ENCODE measurements at regions not wholly inside any gene's neighbourhood (a gene's known extent, or its start where the extent isn't known, plus 50 kb on each side); places are given as distances from the start of the nearest gene placed in this dataset.

DNA sequence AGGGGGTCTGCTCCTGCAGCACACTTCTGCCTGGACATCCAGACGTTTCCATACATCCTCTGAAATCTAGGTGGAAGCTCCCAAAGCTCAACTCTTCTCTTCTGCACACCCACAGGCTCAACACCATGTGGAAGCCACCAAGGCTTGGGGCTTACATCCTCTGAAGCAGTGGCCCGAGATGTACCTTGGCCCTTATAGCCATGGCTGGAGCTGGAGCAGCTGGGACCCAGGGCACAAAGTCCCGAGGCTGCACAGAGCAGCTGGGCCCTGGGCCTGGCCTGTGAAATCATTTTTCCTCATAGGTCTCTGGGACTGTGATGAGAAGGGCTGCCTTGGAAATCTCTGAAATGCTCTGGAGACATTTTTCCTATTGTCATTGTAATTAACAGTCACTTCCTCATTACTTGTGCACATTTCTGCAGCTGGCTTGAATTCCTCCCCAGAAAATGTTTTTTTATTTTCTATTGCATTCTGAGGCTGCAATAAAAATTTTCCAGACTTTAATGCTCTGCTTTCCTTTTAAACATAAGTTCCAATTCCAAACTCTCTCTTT, 645.6 kb downstream of the RWDD3 start:
- no TSS peak for BruUV-seq (replicated peaks)
- TF ChIP-seq, protein P1, sequence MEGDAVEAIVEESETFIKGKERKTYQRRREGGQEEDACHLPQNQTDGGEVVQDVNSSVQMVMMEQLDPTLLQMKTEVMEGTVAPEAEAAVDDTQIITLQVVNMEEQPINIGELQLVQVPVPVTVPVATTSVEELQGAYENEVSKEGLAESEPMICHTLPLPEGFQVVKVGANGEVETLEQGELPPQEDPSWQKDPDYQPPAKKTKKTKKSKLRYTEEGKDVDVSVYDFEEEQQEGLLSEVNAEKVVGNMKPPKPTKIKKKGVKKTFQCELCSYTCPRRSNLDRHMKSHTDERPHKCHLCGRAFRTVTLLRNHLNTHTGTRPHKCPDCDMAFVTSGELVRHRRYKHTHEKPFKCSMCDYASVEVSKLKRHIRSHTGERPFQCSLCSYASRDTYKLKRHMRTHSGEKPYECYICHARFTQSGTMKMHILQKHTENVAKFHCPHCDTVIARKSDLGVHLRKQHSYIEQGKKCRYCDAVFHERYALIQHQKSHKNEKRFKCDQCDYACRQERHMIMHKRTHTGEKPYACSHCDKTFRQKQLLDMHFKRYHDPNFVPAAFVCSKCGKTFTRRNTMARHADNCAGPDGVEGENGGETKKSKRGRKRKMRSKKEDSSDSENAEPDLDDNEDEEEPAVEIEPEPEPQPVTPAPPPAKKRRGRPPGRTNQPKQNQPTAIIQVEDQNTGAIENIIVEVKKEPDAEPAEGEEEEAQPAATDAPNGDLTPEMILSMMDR (conservative IDR thresholded peaks at IDR 0.05; ENCODE audit: low read length) = no peak
- no peak for TF ChIP-seq EZH2phosphoT487 (IDR thresholded peaks at IDR 0.05; ENCODE audit: borderline replicate concordance, low read depth, low read length)
- H3K27ac ChIP-seq (ENCODE audit: low read depth, low read length, poor library complexity, severe bottlenecking) = no peak overlapping the region
- ChIA-PET CTCF (ENCODE audit: unreplicated experiment) (no interaction called here), POLR2A (no interaction called here)
- H4K20me1 ChIP-seq (ENCODE audit: insufficient read depth, low read length) = no peaks in the 10 kb centered on the region
- no peaks in the 10 kb centered on the region for H3K36me3 ChIP-seq (ENCODE audit: insufficient read depth, low read length)
- no peaks in the 10 kb centered on the region for H3K9me2 ChIP-seq (ENCODE audit: insufficient read depth, low read length)
- no peak overlapping the region for H2AFZ ChIP-seq (ENCODE audit: low read length)
- intact Hi-C loops (cut with micrococcal nuclease; ENCODE audit: unreplicated experiment) = no loop called here
- no peak for DNase-seq (ENCODE audit: low spot score)
- no peak overlapping the region for H3K4me2 ChIP-seq (ENCODE audit: low read length)
- H3K4me3 ChIP-seq (ENCODE audit: low read depth, low read length, poor library complexity, severe bottlenecking) = no peak overlapping the region
- H3K4me1 ChIP-seq (ENCODE audit: insufficient read depth, low read length, poor library complexity, severe bottlenecking) = no peaks in the 10 kb centered on the region
- H3K79me2 ChIP-seq (ENCODE audit: insufficient read depth, low read depth, low read length) = no peaks in the 10 kb centered on the region
- no peaks in the 10 kb centered on the region for H3K9me3 ChIP-seq (ENCODE audit: low read length)

DNA sequence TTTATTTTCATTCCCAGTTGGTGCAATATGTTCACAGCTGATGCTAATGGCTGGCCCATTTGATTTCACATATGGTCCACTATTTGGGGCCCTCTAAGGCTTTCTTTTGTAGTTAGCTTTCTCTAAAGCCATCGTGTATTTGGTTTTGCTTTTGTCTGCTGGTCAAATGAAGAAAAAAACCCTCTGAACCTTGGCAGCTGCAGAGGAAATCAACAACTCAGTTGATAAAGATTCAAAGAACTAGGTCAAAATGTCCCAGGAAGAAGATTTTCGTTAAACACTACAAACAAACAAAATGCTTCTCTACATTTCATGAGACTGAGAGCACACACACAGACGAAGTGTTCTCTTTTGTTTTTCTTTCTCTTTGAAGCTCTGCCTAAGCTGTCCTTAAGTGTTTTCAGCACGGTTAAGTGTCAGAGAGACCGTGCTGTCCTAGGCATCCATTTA, 655.0 kb downstream of the RWDD3 start:
- TF ChIP-seq, protein P1 (conservative IDR thresholded peaks at IDR 0.05; ENCODE audit: low read length) = no peak
- no peak for TF ChIP-seq EZH2phosphoT487 (IDR thresholded peaks at IDR 0.05; ENCODE audit: borderline replicate concordance, low read depth, low read length)
- POLR2A ChIA-PET = interaction anchor here (0.7 to 1.1 kb wide), 3 partner anchors 32 to 170 kb away, joined by 3 read pairs; no protein-coding TSS in a partner anchor

DNA sequence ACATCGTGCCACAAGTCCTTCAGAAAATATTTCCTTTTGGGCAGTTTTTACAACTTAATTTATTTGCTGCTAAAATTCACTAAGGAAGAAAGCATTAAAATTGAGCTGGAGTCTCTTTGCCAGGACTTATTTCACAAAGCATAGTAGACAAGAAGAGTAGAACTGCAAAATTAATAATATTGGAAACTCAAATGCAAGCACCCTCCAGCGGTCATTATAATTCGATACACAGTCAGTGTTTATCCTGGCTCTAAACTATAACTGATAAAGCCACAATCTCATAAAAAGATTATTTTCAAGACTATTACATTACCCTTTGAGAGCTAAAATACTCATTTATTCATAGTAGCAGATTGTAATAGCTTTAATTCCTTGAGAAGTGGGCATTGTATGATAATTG, 655.4 kb downstream of the RWDD3 start:
- intact Hi-C loops (cut with micrococcal nuclease; ENCODE audit: unreplicated experiment) = no loop called here
- Histone ChIP-seq H3K9me3 (ENCODE audit: low read length) (no peaks in the 10 kb centered on the region), H3K4me1 (ENCODE audit: insufficient read depth, low read length, poor library complexity, severe bottlenecking) (no peaks in the 10 kb centered on the region), H3K79me2 (ENCODE audit: insufficient read depth, low read depth, low read length) (no peaks in the 10 kb centered on the region), H3K4me2 (ENCODE audit: low read length) (no peak overlapping the region), H3K4me3 (ENCODE audit: low read depth, low read length, poor library complexity, severe bottlenecking) (no peak overlapping the region), H3K27ac (ENCODE audit: low read depth, low read length, poor library complexity, severe bottlenecking) (no peak overlapping the region), H4K20me1 (ENCODE audit: insufficient read depth, low read length) (no peaks in the 10 kb centered on the region), H3K9me2 (ENCODE audit: insufficient read depth, low read length) (no peaks in the 10 kb centered on the region), H2AFZ (ENCODE audit: low read length) (no peak overlapping the region), H3K36me3 (ENCODE audit: insufficient read depth, low read length) (no peaks in the 10 kb centered on the region)
- TF ChIP-seq EZH2phosphoT487 (IDR thresholded peaks at IDR 0.05; ENCODE audit: borderline replicate concordance, low read depth, low read length) = no peak
- TF ChIP-seq, protein P1 (conservative IDR thresholded peaks at IDR 0.05; ENCODE audit: low read length) = no peak
- no TSS peak for BruUV-seq (replicated peaks)
- ChIA-PET CTCF (ENCODE audit: unreplicated experiment) (no interaction called here), POLR2A (no interaction called here)
- no peak for DNase-seq (ENCODE audit: low spot score)

More for the DNA sequence above, 655.0 kb downstream of the RWDD3 start:
- no peak for DNase-seq (ENCODE audit: low spot score)
- Histone ChIP-seq H3K4me2 (ENCODE audit: low read length) (no peak overlapping the region), H4K20me1 (ENCODE audit: insufficient read depth, low read length) (no peaks in the 10 kb centered on the region), H3K9me3 (ENCODE audit: low read length) (no peaks in the 10 kb centered on the region), H3K4me1 (ENCODE audit: insufficient read depth, low read length, poor library complexity, severe bottlenecking) (no peaks in the 10 kb centered on the region), H3K4me3 (ENCODE audit: low read depth, low read length, poor library complexity, severe bottlenecking) (no peak overlapping the region), H2AFZ (ENCODE audit: low read length) (no peak overlapping the region), H3K79me2 (ENCODE audit: insufficient read depth, low read depth, low read length) (no peaks in the 10 kb centered on the region), H3K36me3 (ENCODE audit: insufficient read depth, low read length) (no peaks in the 10 kb centered on the region), H3K27ac (ENCODE audit: low read depth, low read length, poor library complexity, severe bottlenecking) (no peak overlapping the region), H3K9me2 (ENCODE audit: insufficient read depth, low read length) (no peaks in the 10 kb centered on the region)
- intact Hi-C loops (cut with micrococcal nuclease; ENCODE audit: unreplicated experiment) = no loop called here
- CTCF ChIA-PET (ENCODE audit: unreplicated experiment) = no interaction called here
- BruUV-seq (replicated peaks) = no TSS peak

Data from OCI-LY7 (cell line).